ENCODE measurements at regions not wholly inside any gene's neighbourhood (a gene's known extent, or its start where the extent isn't known, plus 50 kb on each side); places are given as distances from the start of the nearest gene placed in this dataset.
"Not testable (repeated sequence)": the region's sequence is repeated elsewhere in the genome, so short reads cannot be mapped to it uniquely, and the experiment has no call there.

- H3K36me3 ChIP-seq (ENCODE audit: control insufficient read depth in 2 of 2, insufficient read depth in 2 of 2, low read length in 1 of 2), result no peaks in the 10 kb centered on the region
- H3K4me1 ChIP-seq (ENCODE audit: control insufficient read depth in 2 of 2, insufficient read depth in 2 of 2, low read length in 2 of 2), result no peaks in the 10 kb centered on the region
- no peak overlapping the region for H3K4me3 ChIP-seq (ENCODE audit: low read length in 2 of 2)
- 87% methylated on average over 3 of the region's 3 CpGs for WGBS
- no peak for DNase-seq (ENCODE audit: low read depth in 6 of 9, low spot score in 9 of 9)
- no peaks in the 10 kb centered on the region for H3K27me3 ChIP-seq (ENCODE audit: control insufficient read depth in 2 of 2, insufficient read depth in 1 of 2, low read length in 1 of 2)
- H3K9me3 ChIP-seq (ENCODE audit: control insufficient read depth in 2 of 2, insufficient read depth in 1 of 2, low read length in 1 of 2), result no peaks in the 10 kb centered on the region
- H3K27ac ChIP-seq (ENCODE audit: low read depth in 1 of 2, low read length in 1 of 2), result no peak overlapping the region
Observed at GRCh38 chr6:55943329-55943728, 67.9 kb upstream of the BMP5 start.

GRCh38 chr6:55941702-55942101 lies 66.3 kb upstream of the BMP5 start:
- Histone ChIP-seq H3K4me1 (ENCODE audit: control insufficient read depth in 2 of 2, insufficient read depth in 2 of 2, low read length in 2 of 2) (no peaks in the 10 kb centered on the region), H3K9me3 (ENCODE audit: control insufficient read depth in 2 of 2, insufficient read depth in 1 of 2, low read length in 1 of 2) (no peaks in the 10 kb centered on the region), H3K27ac (ENCODE audit: low read depth in 1 of 2, low read length in 1 of 2) (no peak overlapping the region), H3K36me3 (ENCODE audit: control insufficient read depth in 2 of 2, insufficient read depth in 2 of 2, low read length in 1 of 2) (no peaks in the 10 kb centered on the region), H3K27me3 (ENCODE audit: control insufficient read depth in 2 of 2, insufficient read depth in 1 of 2, low read length in 1 of 2) (no peaks in the 10 kb centered on the region), H3K4me3 (ENCODE audit: low read length in 2 of 2) (no peak overlapping the region)
- WGBS, result 93% methylated on average over 2 of the region's 2 CpGs
- DNase-seq (ENCODE audit: low read depth in 6 of 9, low spot score in 9 of 9), result no peak

GRCh38 chr6:55937951-55938690 lies 62.7 kb upstream of the BMP5 start:
- WGBS, result 67% methylated on average over 4 of the region's 4 CpGs
- no peak overlapping the region for H3K4me3 ChIP-seq (ENCODE audit: low read length in 2 of 2)
- H3K9me3 ChIP-seq (ENCODE audit: control insufficient read depth in 2 of 2, insufficient read depth in 1 of 2, low read length in 1 of 2), result no peaks in the 10 kb centered on the region
- H3K27ac ChIP-seq (ENCODE audit: low read depth in 1 of 2, low read length in 1 of 2), result no peak overlapping the region
- H3K36me3 ChIP-seq (ENCODE audit: control insufficient read depth in 2 of 2, insufficient read depth in 2 of 2, low read length in 1 of 2), result no peaks in the 10 kb centered on the region
- H3K4me1 ChIP-seq (ENCODE audit: control insufficient read depth in 2 of 2, insufficient read depth in 2 of 2, low read length in 2 of 2), result no peaks in the 10 kb centered on the region
- DNase-seq (ENCODE audit: low read depth in 6 of 9, low spot score in 9 of 9), result no peak
- no peaks in the 10 kb centered on the region for H3K27me3 ChIP-seq (ENCODE audit: control insufficient read depth in 2 of 2, insufficient read depth in 1 of 2, low read length in 1 of 2)

GRCh38 chr6:55937261-55937947 lies 62.0 kb upstream of the BMP5 start:
- no peaks in the 10 kb centered on the region for H3K4me1 ChIP-seq (ENCODE audit: control insufficient read depth in 2 of 2, insufficient read depth in 2 of 2, low read length in 2 of 2)
- no peak for DNase-seq (ENCODE audit: low read depth in 6 of 9, low spot score in 9 of 9)
- no peaks in the 10 kb centered on the region for H3K36me3 ChIP-seq (ENCODE audit: control insufficient read depth in 2 of 2, insufficient read depth in 2 of 2, low read length in 1 of 2)
- no peak overlapping the region for H3K4me3 ChIP-seq (ENCODE audit: low read length in 2 of 2)
- WGBS, result 89% methylated on average over 5 of the region's 5 CpGs
- H3K27ac ChIP-seq (ENCODE audit: low read depth in 1 of 2, low read length in 1 of 2), result no peak overlapping the region
- H3K9me3 ChIP-seq (ENCODE audit: control insufficient read depth in 2 of 2, insufficient read depth in 1 of 2, low read length in 1 of 2), result no peaks in the 10 kb centered on the region
- H3K27me3 ChIP-seq (ENCODE audit: control insufficient read depth in 2 of 2, insufficient read depth in 1 of 2, low read length in 1 of 2), result no peaks in the 10 kb centered on the region

- WGBS, result 82% methylated on average over 3 of the region's 3 CpGs
- H3K27me3 ChIP-seq (ENCODE audit: control insufficient read depth in 2 of 2, insufficient read depth in 1 of 2, low read length in 1 of 2), result no peaks in the 10 kb centered on the region
- H3K4me1 ChIP-seq (ENCODE audit: control insufficient read depth in 2 of 2, insufficient read depth in 2 of 2, low read length in 2 of 2), result no peaks in the 10 kb centered on the region
- no peaks in the 10 kb centered on the region for H3K9me3 ChIP-seq (ENCODE audit: control insufficient read depth in 2 of 2, insufficient read depth in 1 of 2, low read length in 1 of 2)
- no peaks in the 10 kb centered on the region for H3K36me3 ChIP-seq (ENCODE audit: control insufficient read depth in 2 of 2, insufficient read depth in 2 of 2, low read length in 1 of 2)
- H3K27ac ChIP-seq (ENCODE audit: low read depth in 1 of 2, low read length in 1 of 2), result no peak overlapping the region
- no peak for DNase-seq (ENCODE audit: low read depth in 6 of 9, low spot score in 9 of 9)
- H3K4me3 ChIP-seq (ENCODE audit: low read length in 2 of 2), result no peak overlapping the region
Observed at GRCh38 chr6:55931101-55931500, 55.7 kb upstream of the BMP5 start.

- not testable (repeated sequence) for DNase-seq (ENCODE audit: low read depth in 6 of 9, low spot score in 9 of 9); H3K4me1 ChIP-seq (ENCODE audit: control insufficient read depth in 2 of 2, insufficient read depth in 2 of 2, low read length in 2 of 2); H3K27me3 ChIP-seq (ENCODE audit: control insufficient read depth in 2 of 2, insufficient read depth in 1 of 2, low read length in 1 of 2); H3K9me3 ChIP-seq (ENCODE audit: control insufficient read depth in 2 of 2, insufficient read depth in 1 of 2, low read length in 1 of 2); H3K4me3 ChIP-seq (ENCODE audit: low read length in 2 of 2); H3K36me3 ChIP-seq (ENCODE audit: control insufficient read depth in 2 of 2, insufficient read depth in 2 of 2, low read length in 1 of 2); H3K27ac ChIP-seq (ENCODE audit: low read depth in 1 of 2, low read length in 1 of 2)
- WGBS, result 91% methylated on average over 2 of the region's 2 CpGs
Observed at GRCh38 chr6:55927713-55928112, 52.3 kb upstream of the BMP5 start.

GRCh38 chr6:55925292-55925691 lies 49.9 kb upstream of the BMP5 start:
- Histone ChIP-seq H3K27ac (ENCODE audit: low read depth in 1 of 2, low read length in 1 of 2) (no peak overlapping the region), H3K36me3 (ENCODE audit: control insufficient read depth in 2 of 2, insufficient read depth in 2 of 2, low read length in 1 of 2) (no peaks in the 10 kb centered on the region), H3K4me1 (ENCODE audit: control insufficient read depth in 2 of 2, insufficient read depth in 2 of 2, low read length in 2 of 2) (no peaks in the 10 kb centered on the region), H3K27me3 (ENCODE audit: control insufficient read depth in 2 of 2, insufficient read depth in 1 of 2, low read length in 1 of 2) (no peaks in the 10 kb centered on the region), H3K9me3 (ENCODE audit: control insufficient read depth in 2 of 2, insufficient read depth in 1 of 2, low read length in 1 of 2) (no peaks in the 10 kb centered on the region), H3K4me3 (ENCODE audit: low read length in 2 of 2) (no peak overlapping the region)
- no peak for DNase-seq (ENCODE audit: low read depth in 6 of 9, low spot score in 9 of 9)
- 96% methylated on average over 1 of the region's 1 CpG for WGBS

All from thymus (tissue), 11 donors.